GM12878 (cell line): ENCODE measurements at regions not wholly inside any gene's neighbourhood (a gene's known extent, or its start where the extent isn't known, plus 50 kb on each side); places are given as distances from the start of the nearest gene placed in this dataset.

Source experiments
- ATAC-seq: fragments of 200-7000 bp; cut with Tn5 transposase; 3 replicates; pipeline ENCODE4 v1.9.1; 2020; ENCODE audit warnings: mild to moderate bottlenecking, moderate library complexity
- BruUV-seq: library from RNA; stranded (reverse); fragments of 400-500 nt; replicated peaks from 2 replicates; lab custom pipeline; 2021; lab: Mats Ljungman, UMichigan
- CTCF ChIA-PET: fragments of 300-600 bp; sonication (Branson Sonifier 250); formaldehyde crosslinking; extraction: SDS; loops from one replicate; lab custom pipeline; 2021; ENCODE audit warnings: inconsistent platforms; lab: Yijun Ruan, JAX
- POLR2A ChIA-PET: fragments of 350-600 bp; formaldehyde crosslinking; extraction: SDS; loops from one replicate; lab custom pipeline; 2021; ENCODE audit warnings: inconsistent platforms; lab: Charles Lee
- RAD21 ChIA-PET: fragments of 300-600 bp; sonication (Branson Sonifier 250); formaldehyde crosslinking; loops from one replicate; lab custom pipeline; 2023; ENCODE audit warnings: antibody characterized with exemption; ENCODE audit not compliant: unreplicated experiment; lab: Charles Lee
- SMC1A ChIA-PET: fragments of 300-600 bp; sonication (Branson Sonifier 250); formaldehyde crosslinking; loops from one replicate; lab custom pipeline; 2023; ENCODE audit not compliant: unreplicated experiment, uncharacterized antibody; lab: Charles Lee
- DNase-seq: peaks from one replicate; pipeline ENCODE4 v3.0.0-alpha.2; 2011; ENCODE audit warnings: low read depth, low spot score
- FAIRE-seq: peaks from 3 replicates; lab custom pipeline; 2011; peaks lifted over from hg19 to GRCh38; lab: Jason Lieb, UNC
- H2AFZ ChIP-seq: 2 replicates; pipeline ENCODE4 v1.6.0; 2011; ENCODE audit warnings: low read depth, low read length, control low read depth; ENCODE audit not compliant: control insufficient read depth
- H3K27ac ChIP-seq: 2 replicates; pipeline ENCODE4 v1.5.1; 2011; ENCODE audit warnings: control low read depth; ENCODE audit not compliant: control insufficient read depth, insufficient read depth
- H3K27me3 ChIP-seq, 2 experiments: replicated peaks in 1 of 2; 2 replicates each; pipeline versions ENCODE4 v1.6.0 to v1.6.1; 2011; ENCODE audit warnings: low read length in 1 of 2; ENCODE audit not compliant: control insufficient read depth in 2 of 2, insufficient read depth in 2 of 2
- H3K36me3 ChIP-seq, 2 experiments: 2 replicates each; pipeline ENCODE4 v1.5.1; 2011; ENCODE audit warnings: low read length in 1 of 2; ENCODE audit not compliant: control insufficient read depth in 2 of 2, insufficient read depth in 2 of 2
- H3K4me1 ChIP-seq: 2 replicates; pipeline ENCODE4 v1.6.1; 2011; ENCODE audit warnings: mild to moderate bottlenecking, low read length, moderate library complexity, mixed read lengths; ENCODE audit not compliant: control insufficient read depth, insufficient read depth
- H3K4me2 ChIP-seq: 2 replicates; pipeline ENCODE4 v1.6.0; 2011; ENCODE audit warnings: control low read depth; ENCODE audit not compliant: control insufficient read depth, insufficient read depth
- H3K4me3 ChIP-seq: fragments of 200-600 bp; sonication (generic); 2 replicates; pipeline ENCODE4 v1.5.1; 2016
- H3K79me2 ChIP-seq: 2 replicates; pipeline ENCODE4 v1.6.0; 2011; ENCODE audit warnings: low read length; ENCODE audit not compliant: control insufficient read depth, insufficient read depth
- H3K9ac ChIP-seq: 2 replicates; pipeline ENCODE4 v1.8.0; 2011; ENCODE audit warnings: low read length, control low read depth, mixed read lengths; ENCODE audit not compliant: control insufficient read depth, insufficient read depth
- H3K9me3 ChIP-seq: replicated peaks from 3 replicates; pipeline ENCODE4 v1.5.1; 2011; ENCODE audit warnings: mild to moderate bottlenecking, low read length; ENCODE audit not compliant: control insufficient read depth, insufficient read depth
- H4K20me1 ChIP-seq: 2 replicates; pipeline ENCODE4 v1.6.0; 2011; ENCODE audit not compliant: control insufficient read depth, insufficient read depth
- ATF7 ChIP-seq: fragments of 450-650 bp; IDR thresholded peaks from 2 replicates; pipeline ENCODE4 v1.6.1; 2016; ENCODE audit warnings: low read depth, mild to moderate bottlenecking
- CHD2 ChIP-seq: IDR thresholded peaks from 2 replicates; pipeline ENCODE4 v1.6.1; 2011; ENCODE audit warnings: low read depth, low read length, improper control_type of control experiment, borderline replicate concordance
- FOXM1 ChIP-seq: IDR thresholded peaks from 2 replicates; pipeline ENCODE4 v1.6.1; 2012; ENCODE audit warnings: low read depth, mild to moderate bottlenecking, inconsistent platforms, low read length, moderate library complexity
- MTA2 ChIP-seq: fragments of 450-650 bp; IDR thresholded peaks from 2 replicates; pipeline ENCODE4 v1.6.1; 2016; ENCODE audit warnings: low read depth, mild to moderate bottlenecking, moderate library complexity
- NBN ChIP-seq: fragments of 450-650 bp; IDR thresholded peaks from 2 replicates; pipeline ENCODE4 v1.6.1; 2016
- SUZ12 ChIP-seq: fragments of 200-600 bp; sonication (generic); IDR thresholded peaks from one replicate; pipeline ENCODE4 v1.6.1; 2018; ENCODE audit warnings: antibody characterized with exemption, mild to moderate bottlenecking; ENCODE audit not compliant: unreplicated experiment
- YY1 ChIP-seq: IDR thresholded peaks from 2 replicates; pipeline ENCODE4 v1.6.1; 2011; ENCODE audit warnings: low read depth, mild to moderate bottlenecking, low read length
- WGBS: methylation state at CpG from one replicate; pipeline ENCODE4 v1.1.6; 2016; ENCODE audit warnings: low lambda C conversion rate; ENCODE audit not compliant: insufficient replicate concordance, insufficient coverage; ENCODE audit errors: missing lambda C conversion rate; 5-methylcytosine and 5-hydroxymethylcytosine counted together
- in situ Hi-C: fragments of 300-500 bp; cut with MboI; formaldehyde crosslinking; loops from 9 replicates; pipeline ENCODE4 v1.14.3; 2018; ENCODE audit warnings: mixed read lengths
- intact Hi-C: fragments of 100-400 bp; cut with micrococcal nuclease; formaldehyde crosslinking; loops from one replicate; pipeline ENCODE4 v1.14.2; 2022; ENCODE audit not compliant: unreplicated experiment
- TF ChIP-seq, protein P1 (sequence below): IDR thresholded peaks from 2 replicates; pipeline ENCODE4 v1.6.1; 2012; ENCODE audit warnings: low read depth, low read length, improper control_type of control experiment
- TF ChIP-seq, protein P2 (sequence below): fragments of 450-650 bp; formaldehyde crosslinking; IDR thresholded peaks from 2 replicates; pipeline ENCODE4 v1.5.0; 2022; ENCODE audit warnings: mild to moderate bottlenecking, missing genetic modification characterization
- TF ChIP-seq, protein P3 (sequence below): fragments of 450-650 bp; IDR thresholded peaks from 2 replicates; pipeline ENCODE4 v1.6.1; 2017; ENCODE audit warnings: mild to moderate bottlenecking, moderate library complexity
- TF ChIP-seq, protein P4 (sequence below): IDR thresholded peaks from 2 replicates; pipeline ENCODE4 v1.6.1; 2012; ENCODE audit warnings: mild to moderate bottlenecking, low read depth, low read length
- TF ChIP-seq, protein P5 (sequence below): fragments of 450-650 bp; IDR thresholded peaks from 2 replicates; pipeline ENCODE4 v1.6.1; 2016; ENCODE audit warnings: mild to moderate bottlenecking

DNA sequence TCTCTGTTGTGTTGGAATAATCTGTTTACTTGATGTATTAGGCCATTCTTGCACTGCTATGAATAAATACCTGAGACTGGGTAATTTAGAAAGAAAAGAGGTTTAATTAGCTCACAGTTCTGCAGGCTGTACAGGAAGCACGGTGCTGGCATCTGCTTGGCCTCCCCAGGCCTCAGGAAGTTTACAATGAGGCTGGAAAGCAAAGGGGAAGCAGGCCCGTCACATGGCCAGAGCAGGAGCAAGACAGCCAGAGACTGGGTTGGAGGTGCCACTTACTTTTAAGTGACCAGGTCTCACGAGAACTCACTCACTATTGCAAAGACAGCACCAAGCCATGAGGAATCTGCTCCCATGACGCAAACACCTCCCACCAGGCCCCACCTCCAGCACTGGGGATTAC is 50.6 kb upstream of the FUCA2 start:
- no peaks in the 10 kb centered on the region for H3K4me1 ChIP-seq
- H3K36me3 ChIP-seq, result no peaks in the 10 kb centered on the region; a peak in 1 of 4 replicates
- no peaks in the 10 kb centered on the region for H3K79me2 ChIP-seq
- no TSS peak for BruUV-seq
- intact Hi-C loops, result no loop called here
- in situ Hi-C loops, result no loop called here
- H2AFZ ChIP-seq, result no peak overlapping the region
- no peak overlapping the region for H3K4me3 ChIP-seq
- no peak overlapping the region for H3K4me2 ChIP-seq
- H3K27me3 ChIP-seq, result no peaks in the 10 kb centered on the region
- no peaks in the 10 kb centered on the region for H4K20me1 ChIP-seq
- H3K9me3 ChIP-seq, result no peaks in the 10 kb centered on the region
- ChIA-PET SMC1A (interaction anchor here (1.0 kb wide), 1 partner anchor 9 kb away, joined by 4 read pairs; no protein-coding TSS in a partner anchor), CTCF (interaction anchor here (2.7 kb wide), 1 partner anchor 50 kb away, joined by 6 read pairs; the partner anchor contains the start of gene FUCA2), POLR2A (interaction anchor here (0.5 kb wide), 1 partner anchor 1262 kb away, joined by 3 read pairs; no protein-coding TSS in a partner anchor), RAD21 (no interaction called here)
- DNase-seq (no peak), FAIRE-seq (no peak), ATAC-seq (no peak)
- no peak overlapping the region for H3K27ac ChIP-seq
- 62% methylated on average over 4 of the region's 4 CpGs for WGBS
- H3K9ac ChIP-seq, result no peak overlapping the region
- no peak for TF ChIP-seq CHD2
- TF ChIP-seq SUZ12, result no peak
- no peak for TF ChIP-seq NBN
- TF ChIP-seq YY1, result no peak
- TF ChIP-seq, protein P1, sequence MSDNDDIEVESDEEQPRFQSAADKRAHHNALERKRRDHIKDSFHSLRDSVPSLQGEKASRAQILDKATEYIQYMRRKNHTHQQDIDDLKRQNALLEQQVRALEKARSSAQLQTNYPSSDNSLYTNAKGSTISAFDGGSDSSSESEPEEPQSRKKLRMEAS, result no peak
- no peak for TF ChIP-seq MTA2
- TF ChIP-seq ATF7, result no peak
- TF ChIP-seq, protein P2, sequence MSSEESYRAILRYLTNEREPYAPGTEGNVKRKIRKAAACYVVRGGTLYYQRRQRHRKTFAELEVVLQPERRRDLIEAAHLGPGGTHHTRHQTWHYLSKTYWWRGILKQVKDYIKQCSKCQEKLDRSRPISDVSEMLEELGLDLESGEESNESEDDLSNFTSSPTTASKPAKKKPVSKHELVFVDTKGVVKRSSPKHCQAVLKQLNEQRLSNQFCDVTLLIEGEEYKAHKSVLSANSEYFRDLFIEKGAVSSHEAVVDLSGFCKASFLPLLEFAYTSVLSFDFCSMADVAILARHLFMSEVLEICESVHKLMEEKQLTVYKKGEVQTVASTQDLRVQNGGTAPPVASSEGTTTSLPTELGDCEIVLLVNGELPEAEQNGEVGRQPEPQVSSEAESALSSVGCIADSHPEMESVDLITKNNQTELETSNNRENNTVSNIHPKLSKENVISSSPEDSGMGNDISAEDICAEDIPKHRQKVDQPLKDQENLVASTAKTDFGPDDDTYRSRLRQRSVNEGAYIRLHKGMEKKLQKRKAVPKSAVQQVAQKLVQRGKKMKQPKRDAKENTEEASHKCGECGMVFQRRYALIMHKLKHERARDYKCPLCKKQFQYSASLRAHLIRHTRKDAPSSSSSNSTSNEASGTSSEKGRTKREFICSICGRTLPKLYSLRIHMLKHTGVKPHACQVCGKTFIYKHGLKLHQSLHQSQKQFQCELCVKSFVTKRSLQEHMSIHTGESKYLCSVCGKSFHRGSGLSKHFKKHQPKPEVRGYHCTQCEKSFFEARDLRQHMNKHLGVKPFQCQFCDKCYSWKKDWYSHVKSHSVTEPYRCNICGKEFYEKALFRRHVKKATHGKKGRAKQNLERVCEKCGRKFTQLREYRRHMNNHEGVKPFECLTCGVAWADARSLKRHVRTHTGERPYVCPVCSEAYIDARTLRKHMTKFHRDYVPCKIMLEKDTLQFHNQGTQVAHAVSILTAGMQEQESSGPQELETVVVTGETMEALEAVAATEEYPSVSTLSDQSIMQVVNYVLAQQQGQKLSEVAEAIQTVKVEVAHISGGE (CRISPR knock-in tag), result no peak
- TF ChIP-seq, protein P3, sequence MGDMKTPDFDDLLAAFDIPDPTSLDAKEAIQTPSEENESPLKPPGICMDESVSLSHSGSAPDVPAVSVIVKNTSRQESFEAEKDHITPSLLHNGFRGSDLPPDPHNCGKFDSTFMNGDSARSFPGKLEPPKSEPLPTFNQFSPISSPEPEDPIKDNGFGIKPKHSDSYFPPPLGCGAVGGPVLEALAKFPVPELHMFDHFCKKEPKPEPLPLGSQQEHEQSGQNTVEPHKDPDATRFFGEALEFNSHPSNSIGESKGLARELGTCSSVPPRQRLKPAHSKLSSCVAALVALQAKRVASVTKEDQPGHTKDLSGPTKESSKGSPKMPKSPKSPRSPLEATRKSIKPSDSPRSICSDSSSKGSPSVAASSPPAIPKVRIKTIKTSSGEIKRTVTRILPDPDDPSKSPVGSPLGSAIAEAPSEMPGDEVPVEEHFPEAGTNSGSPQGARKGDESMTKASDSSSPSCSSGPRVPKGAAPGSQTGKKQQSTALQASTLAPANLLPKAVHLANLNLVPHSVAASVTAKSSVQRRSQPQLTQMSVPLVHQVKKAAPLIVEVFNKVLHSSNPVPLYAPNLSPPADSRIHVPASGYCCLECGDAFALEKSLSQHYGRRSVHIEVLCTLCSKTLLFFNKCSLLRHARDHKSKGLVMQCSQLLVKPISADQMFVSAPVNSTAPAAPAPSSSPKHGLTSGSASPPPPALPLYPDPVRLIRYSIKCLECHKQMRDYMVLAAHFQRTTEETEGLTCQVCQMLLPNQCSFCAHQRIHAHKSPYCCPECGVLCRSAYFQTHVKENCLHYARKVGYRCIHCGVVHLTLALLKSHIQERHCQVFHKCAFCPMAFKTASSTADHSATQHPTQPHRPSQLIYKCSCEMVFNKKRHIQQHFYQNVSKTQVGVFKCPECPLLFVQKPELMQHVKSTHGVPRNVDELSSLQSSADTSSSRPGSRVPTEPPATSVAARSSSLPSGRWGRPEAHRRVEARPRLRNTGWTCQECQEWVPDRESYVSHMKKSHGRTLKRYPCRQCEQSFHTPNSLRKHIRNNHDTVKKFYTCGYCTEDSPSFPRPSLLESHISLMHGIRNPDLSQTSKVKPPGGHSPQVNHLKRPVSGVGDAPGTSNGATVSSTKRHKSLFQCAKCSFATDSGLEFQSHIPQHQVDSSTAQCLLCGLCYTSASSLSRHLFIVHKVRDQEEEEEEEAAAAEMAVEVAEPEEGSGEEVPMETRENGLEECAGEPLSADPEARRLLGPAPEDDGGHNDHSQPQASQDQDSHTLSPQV, result no peak
- TF ChIP-seq, protein P4, sequence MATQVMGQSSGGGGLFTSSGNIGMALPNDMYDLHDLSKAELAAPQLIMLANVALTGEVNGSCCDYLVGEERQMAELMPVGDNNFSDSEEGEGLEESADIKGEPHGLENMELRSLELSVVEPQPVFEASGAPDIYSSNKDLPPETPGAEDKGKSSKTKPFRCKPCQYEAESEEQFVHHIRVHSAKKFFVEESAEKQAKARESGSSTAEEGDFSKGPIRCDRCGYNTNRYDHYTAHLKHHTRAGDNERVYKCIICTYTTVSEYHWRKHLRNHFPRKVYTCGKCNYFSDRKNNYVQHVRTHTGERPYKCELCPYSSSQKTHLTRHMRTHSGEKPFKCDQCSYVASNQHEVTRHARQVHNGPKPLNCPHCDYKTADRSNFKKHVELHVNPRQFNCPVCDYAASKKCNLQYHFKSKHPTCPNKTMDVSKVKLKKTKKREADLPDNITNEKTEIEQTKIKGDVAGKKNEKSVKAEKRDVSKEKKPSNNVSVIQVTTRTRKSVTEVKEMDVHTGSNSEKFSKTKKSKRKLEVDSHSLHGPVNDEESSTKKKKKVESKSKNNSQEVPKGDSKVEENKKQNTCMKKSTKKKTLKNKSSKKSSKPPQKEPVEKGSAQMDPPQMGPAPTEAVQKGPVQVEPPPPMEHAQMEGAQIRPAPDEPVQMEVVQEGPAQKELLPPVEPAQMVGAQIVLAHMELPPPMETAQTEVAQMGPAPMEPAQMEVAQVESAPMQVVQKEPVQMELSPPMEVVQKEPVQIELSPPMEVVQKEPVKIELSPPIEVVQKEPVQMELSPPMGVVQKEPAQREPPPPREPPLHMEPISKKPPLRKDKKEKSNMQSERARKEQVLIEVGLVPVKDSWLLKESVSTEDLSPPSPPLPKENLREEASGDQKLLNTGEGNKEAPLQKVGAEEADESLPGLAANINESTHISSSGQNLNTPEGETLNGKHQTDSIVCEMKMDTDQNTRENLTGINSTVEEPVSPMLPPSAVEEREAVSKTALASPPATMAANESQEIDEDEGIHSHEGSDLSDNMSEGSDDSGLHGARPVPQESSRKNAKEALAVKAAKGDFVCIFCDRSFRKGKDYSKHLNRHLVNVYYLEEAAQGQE, result no peak
- TF ChIP-seq FOXM1, result no peak
- TF ChIP-seq, protein P5, sequence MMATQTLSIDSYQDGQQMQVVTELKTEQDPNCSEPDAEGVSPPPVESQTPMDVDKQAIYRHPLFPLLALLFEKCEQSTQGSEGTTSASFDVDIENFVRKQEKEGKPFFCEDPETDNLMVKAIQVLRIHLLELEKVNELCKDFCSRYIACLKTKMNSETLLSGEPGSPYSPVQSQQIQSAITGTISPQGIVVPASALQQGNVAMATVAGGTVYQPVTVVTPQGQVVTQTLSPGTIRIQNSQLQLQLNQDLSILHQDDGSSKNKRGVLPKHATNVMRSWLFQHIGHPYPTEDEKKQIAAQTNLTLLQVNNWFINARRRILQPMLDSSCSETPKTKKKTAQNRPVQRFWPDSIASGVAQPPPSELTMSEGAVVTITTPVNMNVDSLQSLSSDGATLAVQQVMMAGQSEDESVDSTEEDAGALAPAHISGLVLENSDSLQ, result no peak
